ENCODE measurements at regions not wholly inside any gene's neighbourhood (a gene's known extent, or its start where the extent isn't known, plus 50 kb on each side); places are given as distances from the start of the nearest gene placed in this dataset.

- TF ChIP-seq, protein P1, sequence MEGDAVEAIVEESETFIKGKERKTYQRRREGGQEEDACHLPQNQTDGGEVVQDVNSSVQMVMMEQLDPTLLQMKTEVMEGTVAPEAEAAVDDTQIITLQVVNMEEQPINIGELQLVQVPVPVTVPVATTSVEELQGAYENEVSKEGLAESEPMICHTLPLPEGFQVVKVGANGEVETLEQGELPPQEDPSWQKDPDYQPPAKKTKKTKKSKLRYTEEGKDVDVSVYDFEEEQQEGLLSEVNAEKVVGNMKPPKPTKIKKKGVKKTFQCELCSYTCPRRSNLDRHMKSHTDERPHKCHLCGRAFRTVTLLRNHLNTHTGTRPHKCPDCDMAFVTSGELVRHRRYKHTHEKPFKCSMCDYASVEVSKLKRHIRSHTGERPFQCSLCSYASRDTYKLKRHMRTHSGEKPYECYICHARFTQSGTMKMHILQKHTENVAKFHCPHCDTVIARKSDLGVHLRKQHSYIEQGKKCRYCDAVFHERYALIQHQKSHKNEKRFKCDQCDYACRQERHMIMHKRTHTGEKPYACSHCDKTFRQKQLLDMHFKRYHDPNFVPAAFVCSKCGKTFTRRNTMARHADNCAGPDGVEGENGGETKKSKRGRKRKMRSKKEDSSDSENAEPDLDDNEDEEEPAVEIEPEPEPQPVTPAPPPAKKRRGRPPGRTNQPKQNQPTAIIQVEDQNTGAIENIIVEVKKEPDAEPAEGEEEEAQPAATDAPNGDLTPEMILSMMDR (IDR thresholded peaks at IDR 0.05): no peak
- TF ChIP-seq POLR2A (IDR thresholded peaks at IDR 0.05): no peak
These were observed 74.6 kb downstream of the TRIM42 start for GRCh38 chr3:140752499-140752898.
